SK-N-MC (cell line): ENCODE measurements at regions not wholly inside any gene's neighbourhood (a gene's known extent, or its start where the extent isn't known, plus 50 kb on each side); places are given as distances from the start of the nearest gene placed in this dataset.

ENCODE experiments used
- DNase-seq: peaks from one replicate; pipeline ENCODE4 v3.0.0-alpha.2; 2011; ENCODE audit warnings: low read depth, low spot score
- H3K27ac ChIP-seq: fragments of 200-600 bp; sonication (generic); 2 replicates; pipeline ENCODE4 v1.5.1; 2016; ENCODE audit warnings: mixed run types
- H3K36me3 ChIP-seq: fragments of 200-600 bp; sonication (generic); 2 replicates; pipeline ENCODE4 v1.6.1; 2017; ENCODE audit warnings: antibody characterized with exemption, low read length, mixed read lengths; ENCODE audit not compliant: insufficient read depth
- H3K4me3 ChIP-seq: fragments of 200-600 bp; sonication (generic); 2 replicates; pipeline ENCODE4 v1.5.1; 2016
- H3K9ac ChIP-seq: fragments of 200-600 bp; sonication (generic); 2 replicates; pipeline ENCODE4 v1.8.0; 2017; ENCODE audit warnings: mixed run types, mixed read lengths; ENCODE audit not compliant: insufficient read length
- H3K9me3 ChIP-seq: fragments of 200-600 bp; sonication (generic); 2 replicates; pipeline ENCODE4 v1.6.1; 2017; ENCODE audit warnings: low read depth, mild to moderate bottlenecking, antibody characterized with exemption, low read length, moderate library complexity, mixed read lengths
- EZH2 ChIP-seq: fragments of 200-600 bp; sonication (generic); IDR thresholded peaks from one replicate; pipeline ENCODE4 v1.6.1; 2017; ENCODE audit warnings: antibody characterized with exemption
- FOXP2 ChIP-seq: optimal IDR thresholded peaks from 2 replicates; pipeline ENCODE3; 2011; ENCODE audit warnings: mild to moderate bottlenecking, moderate library complexity; ENCODE audit not compliant: insufficient read depth; ENCODE audit errors: extremely low read length, control extremely low read depth
- POLR2AphosphoS5 ChIP-seq: IDR thresholded peaks from 2 replicates; pipeline ENCODE4 v1.6.1; 2012; ENCODE audit warnings: mild to moderate bottlenecking, low read depth, low read length, borderline replicate concordance

DNA sequence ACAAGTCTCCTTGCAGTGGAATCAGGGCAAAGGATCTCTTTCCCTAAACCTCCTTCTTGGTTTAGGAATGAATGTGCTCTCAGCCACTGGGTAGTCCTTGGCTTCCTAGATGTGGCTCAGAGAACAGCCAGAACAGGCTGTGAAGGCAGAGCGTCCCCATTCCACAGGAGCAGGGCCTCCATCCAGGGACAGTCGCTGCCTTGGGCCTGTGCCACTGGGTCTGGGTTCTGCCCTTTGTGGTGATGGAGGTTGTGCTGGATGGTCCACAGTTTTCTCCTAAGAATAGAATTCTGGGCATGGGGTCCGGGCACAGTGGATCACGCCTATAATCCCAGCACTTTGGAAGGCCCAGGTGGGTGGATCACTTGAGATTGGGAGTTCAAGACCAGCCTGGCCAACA is 516.5 kb upstream of the RAB6C start:
- Histone ChIP-seq H3K9me3 (no peaks in the 10 kb centered on the region), H3K27ac (no peak overlapping the region), H3K36me3 (no peaks in the 10 kb centered on the region), H3K4me3 (no peak overlapping the region), H3K9ac (no peak overlapping the region)
- DNase-seq: no peak
- TF ChIP-seq EZH2 (no peak), POLR2AphosphoS5 (no peak), FOXP2 (no peak)

DNA sequence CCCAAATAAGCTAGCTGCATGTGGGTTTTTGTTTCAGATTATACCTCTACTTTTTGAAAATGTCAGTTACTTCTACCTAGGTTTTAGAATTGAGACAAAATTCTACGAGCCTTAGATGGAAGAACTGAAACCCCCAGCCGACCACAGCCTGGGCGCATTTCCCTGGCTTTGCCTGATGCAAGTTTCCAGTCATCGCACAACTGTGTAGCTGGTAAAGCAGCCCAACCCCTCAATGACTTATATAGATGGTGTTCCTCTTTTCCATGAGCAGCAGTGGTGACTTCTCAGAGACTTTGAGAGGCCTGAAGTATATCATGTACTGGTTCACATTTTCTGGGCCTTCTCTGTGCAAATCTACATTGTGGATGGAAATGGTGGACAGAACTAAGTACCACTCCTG is 515.4 kb upstream of the RAB6C start:
- TF ChIP-seq FOXP2 (no peak), POLR2AphosphoS5 (no peak), EZH2 (no peak)
- Histone ChIP-seq H3K36me3 (no peaks in the 10 kb centered on the region), H3K9me3 (no peaks in the 10 kb centered on the region), H3K9ac (no peak overlapping the region), H3K27ac (no peak overlapping the region), H3K4me3 (no peak overlapping the region)
- DNase-seq: no peak

DNA sequence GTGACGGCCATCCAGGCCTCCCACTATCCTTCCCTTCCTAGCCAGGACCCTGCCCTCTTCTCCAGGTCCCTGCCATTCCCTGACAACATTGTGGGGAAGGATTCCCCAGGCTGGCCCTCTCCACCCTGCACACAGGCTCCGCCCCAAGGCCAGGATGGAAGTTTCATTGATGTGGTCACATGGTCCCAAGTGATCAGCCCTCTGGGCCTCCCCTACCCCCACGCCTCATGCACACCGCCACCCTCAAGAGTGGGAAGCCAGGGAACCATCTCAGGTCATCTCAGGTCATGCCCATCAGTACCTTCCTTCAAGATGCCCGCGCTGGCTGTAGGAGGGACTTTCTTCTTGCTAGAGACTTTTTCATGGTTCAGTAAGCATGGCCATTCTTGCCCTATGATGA is 514.8 kb upstream of the RAB6C start:
- H3K27ac ChIP-seq: no peak overlapping the region
- H3K36me3 ChIP-seq: no peaks in the 10 kb centered on the region
- no peak overlapping the region for H3K4me3 ChIP-seq
- no peak for TF ChIP-seq POLR2AphosphoS5
- TF ChIP-seq EZH2: no peak
- TF ChIP-seq FOXP2: no peak
- no peak for DNase-seq
- no peak overlapping the region for H3K9ac ChIP-seq
- no peaks in the 10 kb centered on the region for H3K9me3 ChIP-seq

DNA sequence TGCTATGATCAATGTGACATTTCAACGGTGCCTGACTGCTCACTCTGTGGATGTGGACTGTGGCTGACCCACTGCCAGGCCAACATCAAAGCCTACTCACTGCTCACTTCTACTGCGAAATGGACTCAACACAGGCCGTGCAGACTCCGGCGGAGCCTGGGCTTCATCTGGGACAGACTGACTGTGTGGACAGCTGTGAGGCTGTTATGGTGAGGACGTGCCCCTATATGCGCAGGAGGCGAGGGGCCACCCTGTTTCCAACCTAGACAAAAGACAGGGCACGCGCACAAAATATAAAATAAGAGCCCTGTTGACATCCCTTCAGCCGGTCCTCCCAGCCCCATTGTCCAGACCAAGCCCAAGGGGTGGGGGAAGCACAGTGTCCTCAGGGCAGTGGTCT is 514.4 kb upstream of the RAB6C start:
- no peak for DNase-seq
- Histone ChIP-seq H3K27ac (no peak overlapping the region), H3K9ac (no peak overlapping the region)

DNA sequence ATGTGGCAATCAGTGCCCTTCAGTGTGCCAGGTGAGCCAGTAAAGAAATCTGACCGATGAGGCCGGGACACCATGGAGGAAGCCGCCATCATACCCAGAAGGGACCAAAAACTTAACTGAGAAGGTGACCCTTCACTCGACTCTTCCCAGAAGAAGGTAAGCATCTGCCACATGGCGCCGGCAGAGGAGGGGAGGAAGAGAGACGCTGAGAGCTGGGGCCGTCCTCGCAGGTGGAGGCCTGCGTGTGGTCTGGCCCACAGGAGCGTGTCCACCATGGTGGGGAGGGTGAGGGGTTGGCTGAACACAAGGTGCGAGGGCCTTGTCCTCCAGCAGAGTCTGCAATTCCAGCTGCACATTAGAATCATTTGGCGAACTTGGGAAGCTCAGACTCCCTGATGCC is 513.1 kb upstream of the RAB6C start:
- Histone ChIP-seq H3K4me3 (no peak overlapping the region), H3K9me3 (no peaks in the 10 kb centered on the region), H3K9ac (no peak overlapping the region), H3K36me3 (no peaks in the 10 kb centered on the region), H3K27ac (no peak overlapping the region)
- no peak for TF ChIP-seq EZH2
- no peak for TF ChIP-seq FOXP2
- no peak for TF ChIP-seq POLR2AphosphoS5
- no peak for DNase-seq

More for the DNA sequence above, 514.4 kb upstream of the RAB6C start:
- TF ChIP-seq EZH2: no peak
- TF ChIP-seq FOXP2: no peak
- TF ChIP-seq POLR2AphosphoS5: no peak
- Histone ChIP-seq H3K9me3 (no peaks in the 10 kb centered on the region), H3K36me3 (no peaks in the 10 kb centered on the region), H3K4me3 (no peak overlapping the region)

DNA sequence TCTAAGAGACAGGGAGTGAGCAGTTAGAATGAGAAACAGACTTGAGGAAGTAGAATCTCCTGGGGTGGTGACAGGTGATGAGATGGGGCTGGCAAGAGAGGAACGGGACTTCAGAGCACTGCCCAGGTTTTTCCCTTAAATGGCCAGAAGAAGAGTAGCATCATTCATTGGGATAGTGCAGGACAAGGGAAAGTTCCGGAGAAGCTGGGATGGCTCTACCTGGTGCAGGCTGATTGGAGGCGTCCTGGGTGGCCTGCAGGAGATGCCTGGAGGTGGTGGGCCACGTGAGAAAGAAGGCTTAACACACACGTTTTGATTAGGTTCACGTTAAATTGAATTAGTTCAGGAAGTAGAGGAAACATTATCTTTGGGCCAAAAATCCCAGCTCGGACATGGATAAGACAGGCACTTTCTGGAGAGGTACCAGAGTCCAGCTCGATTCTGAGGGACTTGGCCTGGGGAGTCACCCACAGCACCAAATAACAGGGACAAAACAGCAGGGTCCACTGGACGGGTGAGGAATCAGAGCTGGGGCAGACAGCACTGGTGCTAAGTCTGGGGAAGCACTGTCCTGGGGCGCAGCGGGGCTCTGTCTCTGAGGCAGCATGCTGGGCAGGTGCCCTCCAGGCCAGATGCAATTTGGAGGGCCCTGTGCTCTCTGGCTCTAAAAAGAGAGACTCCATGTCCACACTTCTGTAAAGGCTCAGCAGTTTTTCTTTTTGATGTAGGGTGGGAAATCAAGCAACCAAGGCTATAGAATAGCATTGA is 512.3 kb upstream of the RAB6C start:
- Histone ChIP-seq H3K27ac (no peak overlapping the region), H3K4me3 (no peak overlapping the region), H3K9ac (no peak overlapping the region), H3K36me3 (no peaks in the 10 kb centered on the region), H3K9me3 (no peaks in the 10 kb centered on the region)
- TF ChIP-seq POLR2AphosphoS5: no peak
- no peak for TF ChIP-seq EZH2
- no peak for TF ChIP-seq FOXP2
- no peak for DNase-seq

DNA sequence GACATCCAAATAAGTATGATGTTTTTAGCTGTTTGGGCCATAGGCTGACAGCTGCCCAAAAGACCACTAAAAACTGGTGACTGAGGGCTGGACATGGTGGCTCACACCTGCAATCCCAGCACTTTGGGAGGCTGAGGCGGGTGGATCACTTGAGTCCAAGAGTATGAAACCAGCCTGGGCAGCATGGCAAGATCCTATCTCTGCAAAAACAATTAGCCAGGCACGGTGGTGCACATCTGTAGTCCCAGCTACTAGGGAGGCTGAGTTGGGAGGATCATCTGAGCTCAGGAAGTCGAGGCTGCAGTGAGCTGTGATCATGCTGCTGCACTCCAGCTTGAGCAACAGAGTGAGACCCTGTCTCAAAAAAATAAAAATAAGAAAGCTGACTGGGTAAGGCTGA is 511.5 kb upstream of the RAB6C start:
- no peak overlapping the region for H3K27ac ChIP-seq
- TF ChIP-seq FOXP2: no peak
- no peak for TF ChIP-seq EZH2
- no peak for TF ChIP-seq POLR2AphosphoS5
- DNase-seq: no peak
- no peaks in the 10 kb centered on the region for H3K36me3 ChIP-seq
- H3K4me3 ChIP-seq: no peak overlapping the region
- H3K9ac ChIP-seq: no peak overlapping the region
- H3K9me3 ChIP-seq: no peaks in the 10 kb centered on the region

DNA sequence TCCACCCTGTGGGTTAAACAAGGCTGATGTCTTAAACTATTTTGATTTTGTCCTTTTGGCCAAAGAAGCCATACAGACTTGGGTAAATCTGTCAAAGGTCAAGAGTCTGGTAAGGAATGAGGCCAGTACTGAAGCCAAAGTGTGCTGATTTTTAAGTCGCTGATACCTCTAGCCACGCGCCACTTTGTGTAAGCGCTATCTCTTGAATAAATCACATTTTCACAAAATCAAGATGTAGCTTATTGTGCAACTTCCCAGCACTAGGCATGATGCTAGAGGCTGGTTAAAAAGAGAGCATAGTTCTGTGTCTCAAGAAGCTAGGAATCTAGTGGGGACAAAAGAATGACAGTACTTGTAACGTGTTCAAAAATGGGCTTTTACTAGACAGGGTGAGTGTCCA is 510.6 kb upstream of the RAB6C start:
- Histone ChIP-seq H3K4me3 (no peak overlapping the region), H3K27ac (no peak overlapping the region), H3K36me3 (no peaks in the 10 kb centered on the region), H3K9ac (no peak overlapping the region), H3K9me3 (no peaks in the 10 kb centered on the region)
- TF ChIP-seq FOXP2 (no peak), POLR2AphosphoS5 (no peak), EZH2 (no peak)
- DNase-seq: no peak

DNA sequence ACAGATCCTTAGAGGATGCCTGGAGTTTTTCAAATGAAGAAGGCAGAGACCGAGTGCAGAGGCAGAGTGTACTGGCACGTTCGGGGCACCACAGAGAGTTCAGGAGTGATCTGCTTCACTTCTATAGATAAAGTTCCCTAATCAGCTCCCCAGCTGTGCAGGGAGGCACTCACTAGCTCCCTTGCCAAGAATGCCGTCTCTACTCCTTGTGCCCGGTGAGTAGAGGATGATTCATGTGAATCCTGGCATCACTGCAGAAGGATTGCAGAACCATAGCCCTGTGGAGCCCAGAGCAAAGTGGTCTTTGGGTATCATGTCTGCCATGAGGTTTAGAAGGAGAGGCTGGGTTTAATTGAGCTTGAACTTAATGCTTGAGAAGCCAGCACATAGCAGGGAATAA is 510.1 kb upstream of the RAB6C start:
- H3K4me3 ChIP-seq: no peak overlapping the region
- H3K9me3 ChIP-seq: no peaks in the 10 kb centered on the region
- H3K9ac ChIP-seq: no peak overlapping the region
- TF ChIP-seq POLR2AphosphoS5 (no peak), FOXP2 (no peak), EZH2 (no peak)
- no peak overlapping the region for H3K27ac ChIP-seq
- no peak for DNase-seq
- H3K36me3 ChIP-seq: no peaks in the 10 kb centered on the region
